OCI-LY7 (cell line): ENCODE measurements at regions not wholly inside any gene's neighbourhood (a gene's known extent, or its start where the extent isn't known, plus 50 kb on each side); places are given as distances from the start of the nearest gene placed in this dataset.

Experiments
- BruUV-seq: library from RNA; stranded (reverse); fragments of 400-500 nt; replicated peaks from 2 replicates; lab custom pipeline; 2021; lab: Mats Ljungman, UMichigan
- CTCF ChIA-PET: fragments of 300-600 bp; sonication (Branson Sonifier 250); formaldehyde crosslinking; loops from one replicate; lab custom pipeline; 2022; ENCODE audit warnings: antibody characterized with exemption; ENCODE audit not compliant: unreplicated experiment; lab: Charles Lee
- POLR2A ChIA-PET: fragments of 300-600 bp; sonication (Branson Sonifier 250); formaldehyde crosslinking; loops from one replicate; lab custom pipeline; 2022; ENCODE audit warnings: antibody characterized with exemption; lab: Charles Lee
- DNase-seq: peaks from one replicate; pipeline ENCODE4 v3.0.0-alpha.2; 2015; ENCODE audit warnings: low spot score
- H2AFZ ChIP-seq: fragments of 200-600 bp; sonication (generic), shearing (Covaris generic); 2 replicates; pipeline ENCODE4 v1.6.1; 2014; ENCODE audit warnings: mild to moderate bottlenecking, antibody characterized with exemption, low read length, moderate library complexity
- H3K27ac ChIP-seq: fragments of 200-600 bp; sonication (generic); 2 replicates; pipeline ENCODE4 v1.5.1; 2014; ENCODE audit warnings: mixed run types, low read depth, mild to moderate bottlenecking, moderate library complexity, low read length, inconsistent platforms; ENCODE audit not compliant: poor library complexity, severe bottlenecking
- H3K36me3 ChIP-seq: fragments of 200-600 bp; sonication (generic); 2 replicates; pipeline ENCODE4 v1.6.1; 2014; ENCODE audit warnings: mild to moderate bottlenecking, antibody characterized with exemption, low read length, moderate library complexity, mixed read lengths; ENCODE audit not compliant: insufficient read depth
- H3K4me1 ChIP-seq: fragments of 200-600 bp; sonication (generic); 2 replicates; pipeline ENCODE4 v1.5.1; 2014; ENCODE audit warnings: mild to moderate bottlenecking, low read length; ENCODE audit not compliant: insufficient read depth, poor library complexity, severe bottlenecking
- H3K4me2 ChIP-seq: fragments of 200-600 bp; sonication (generic); 2 replicates; pipeline ENCODE4 v1.6.1; 2014; ENCODE audit warnings: mild to moderate bottlenecking, low read length
- H3K4me3 ChIP-seq: fragments of 200-600 bp; sonication (generic); 2 replicates; pipeline ENCODE4 v1.5.1; 2014; ENCODE audit warnings: mild to moderate bottlenecking, low read depth, low read length; ENCODE audit not compliant: poor library complexity, severe bottlenecking
- H3K79me2 ChIP-seq: fragments of 200-600 bp; sonication (generic); 2 replicates; pipeline ENCODE4 v1.6.1; 2016; ENCODE audit warnings: low read depth, mild to moderate bottlenecking, low read length, moderate library complexity, mixed read lengths; ENCODE audit not compliant: insufficient read depth
- H3K9me2 ChIP-seq: fragments of 200-600 bp; sonication (generic); 2 replicates; pipeline ENCODE4 v1.6.1; 2016; ENCODE audit warnings: mild to moderate bottlenecking, low read length, mixed read lengths; ENCODE audit not compliant: insufficient read depth
- H3K9me3 ChIP-seq: fragments of 200-600 bp; sonication (generic); 2 replicates; pipeline ENCODE4 v1.6.1; 2014; ENCODE audit warnings: mild to moderate bottlenecking, mixed run types, low read length, mixed read lengths
- H4K20me1 ChIP-seq: fragments of 200-600 bp; sonication (generic); 2 replicates; pipeline ENCODE4 v1.6.1; 2014; ENCODE audit warnings: mild to moderate bottlenecking, antibody characterized with exemption, low read length, moderate library complexity, mixed read lengths; ENCODE audit not compliant: insufficient read depth
- EZH2phosphoT487 ChIP-seq: fragments of 200-600 bp; sonication (generic); IDR thresholded peaks from 2 replicates; pipeline ENCODE4 v1.6.1; 2018; ENCODE audit warnings: low read depth, borderline replicate concordance, mild to moderate bottlenecking, mixed run types, antibody characterized with exemption, low read length, moderate library complexity, mixed read lengths
- intact Hi-C: fragments of 100-400 bp; cut with micrococcal nuclease; formaldehyde crosslinking; loops from one replicate; pipeline ENCODE4 v1.10.0; 2022; ENCODE audit not compliant: unreplicated experiment
- TF ChIP-seq, protein P1 (sequence below): fragments of 200-600 bp; sonication (generic); conservative IDR thresholded peaks from 2 replicates; pipeline ENCODE4 v1.5.1; 2014; ENCODE audit warnings: mild to moderate bottlenecking, antibody characterized with exemption, low read length, moderate library complexity, mixed read lengths

DNA sequence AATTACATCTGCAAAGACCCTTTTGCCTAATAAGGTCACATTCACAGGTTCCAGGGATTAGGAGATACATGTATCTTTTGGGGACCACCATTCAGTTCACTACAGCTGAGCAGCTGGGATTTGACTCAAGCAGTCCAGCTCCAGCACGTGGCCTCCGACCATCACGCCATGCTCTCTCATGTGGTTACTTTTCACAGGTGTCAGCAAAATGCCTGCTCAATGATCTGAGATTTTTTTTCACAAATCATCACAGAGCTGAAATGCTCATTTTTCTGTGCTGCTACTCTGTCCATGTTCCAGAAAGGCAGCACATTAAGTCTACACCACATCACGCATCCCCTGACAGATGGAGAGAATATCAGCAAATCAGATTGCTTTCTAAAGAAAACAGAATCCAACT, 98.5 kb upstream of the RMDN2 start:
- 0 out of 2 replicates have a peak, but pooled peaks cover 2% of the 10 kb centered on the region for H3K9me3 ChIP-seq
- TF ChIP-seq, protein P1, sequence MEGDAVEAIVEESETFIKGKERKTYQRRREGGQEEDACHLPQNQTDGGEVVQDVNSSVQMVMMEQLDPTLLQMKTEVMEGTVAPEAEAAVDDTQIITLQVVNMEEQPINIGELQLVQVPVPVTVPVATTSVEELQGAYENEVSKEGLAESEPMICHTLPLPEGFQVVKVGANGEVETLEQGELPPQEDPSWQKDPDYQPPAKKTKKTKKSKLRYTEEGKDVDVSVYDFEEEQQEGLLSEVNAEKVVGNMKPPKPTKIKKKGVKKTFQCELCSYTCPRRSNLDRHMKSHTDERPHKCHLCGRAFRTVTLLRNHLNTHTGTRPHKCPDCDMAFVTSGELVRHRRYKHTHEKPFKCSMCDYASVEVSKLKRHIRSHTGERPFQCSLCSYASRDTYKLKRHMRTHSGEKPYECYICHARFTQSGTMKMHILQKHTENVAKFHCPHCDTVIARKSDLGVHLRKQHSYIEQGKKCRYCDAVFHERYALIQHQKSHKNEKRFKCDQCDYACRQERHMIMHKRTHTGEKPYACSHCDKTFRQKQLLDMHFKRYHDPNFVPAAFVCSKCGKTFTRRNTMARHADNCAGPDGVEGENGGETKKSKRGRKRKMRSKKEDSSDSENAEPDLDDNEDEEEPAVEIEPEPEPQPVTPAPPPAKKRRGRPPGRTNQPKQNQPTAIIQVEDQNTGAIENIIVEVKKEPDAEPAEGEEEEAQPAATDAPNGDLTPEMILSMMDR: no peak
- no peak for TF ChIP-seq EZH2phosphoT487
- H4K20me1 ChIP-seq: no peaks in the 10 kb centered on the region
- peaks cover 7% of the 10 kb centered on the region for H3K4me1 ChIP-seq
- POLR2A ChIA-PET: interaction anchor here (0.5 to 1.1 kb wide), 3 partner anchors 13 to 453 kb away, joined by 3 read pairs; no protein-coding TSS in a partner anchor
- no peak for DNase-seq
- intact Hi-C loops: no loop called here
- CTCF ChIA-PET: no interaction called here
- no peaks in the 10 kb centered on the region for H3K9me2 ChIP-seq
- no peak overlapping the region for H3K4me3 ChIP-seq
- BruUV-seq: no TSS peak
- no peak overlapping the region for H3K4me2 ChIP-seq
- H3K27ac ChIP-seq: no peak overlapping the region
- H2AFZ ChIP-seq: no peak overlapping the region
- no peaks in the 10 kb centered on the region for H3K79me2 ChIP-seq
- no peaks in the 10 kb centered on the region for H3K36me3 ChIP-seq

DNA sequence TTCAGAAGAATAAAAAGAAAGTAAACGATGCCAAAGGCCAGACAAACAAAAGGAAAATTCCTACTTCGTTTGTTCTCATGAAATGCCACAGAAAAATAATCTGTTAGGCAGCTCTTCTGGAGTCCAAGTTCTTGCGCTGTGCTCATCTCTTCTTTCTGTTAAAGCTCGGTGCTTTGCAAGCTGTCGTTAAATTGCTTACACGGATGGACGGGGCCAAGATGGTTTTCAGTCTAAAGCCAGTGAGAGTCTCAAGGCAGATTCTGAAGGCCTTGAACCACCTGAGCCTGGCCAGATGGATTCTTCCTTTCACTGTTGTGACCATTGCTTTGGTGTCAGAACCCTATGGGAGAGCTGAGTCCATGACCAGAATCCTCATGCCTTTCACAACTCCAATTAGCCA, 97.6 kb upstream of the RMDN2 start:
- ChIA-PET POLR2A (interaction anchor here (1.1 kb wide), 1 partner anchor 12 kb away, joined by 3 read pairs; no protein-coding TSS in a partner anchor), CTCF (no interaction called here)
- no TSS peak for BruUV-seq
- no peaks in the 10 kb centered on the region for H3K9me2 ChIP-seq
- no peak overlapping the region for H3K4me2 ChIP-seq
- no peak overlapping the region for H3K4me3 ChIP-seq
- no peaks in the 10 kb centered on the region for H3K79me2 ChIP-seq
- no peak overlapping the region for H2AFZ ChIP-seq
- no peak for TF ChIP-seq EZH2phosphoT487
- TF ChIP-seq, protein P1: no peak
- no peaks in the 10 kb centered on the region for H3K9me3 ChIP-seq
- H3K4me1 ChIP-seq: peaks cover 6% of the 10 kb centered on the region
- no peaks in the 10 kb centered on the region for H3K36me3 ChIP-seq
- H4K20me1 ChIP-seq: no peaks in the 10 kb centered on the region
- H3K27ac ChIP-seq: no peak overlapping the region
- intact Hi-C loops: no loop called here
- DNase-seq: no peak

DNA sequence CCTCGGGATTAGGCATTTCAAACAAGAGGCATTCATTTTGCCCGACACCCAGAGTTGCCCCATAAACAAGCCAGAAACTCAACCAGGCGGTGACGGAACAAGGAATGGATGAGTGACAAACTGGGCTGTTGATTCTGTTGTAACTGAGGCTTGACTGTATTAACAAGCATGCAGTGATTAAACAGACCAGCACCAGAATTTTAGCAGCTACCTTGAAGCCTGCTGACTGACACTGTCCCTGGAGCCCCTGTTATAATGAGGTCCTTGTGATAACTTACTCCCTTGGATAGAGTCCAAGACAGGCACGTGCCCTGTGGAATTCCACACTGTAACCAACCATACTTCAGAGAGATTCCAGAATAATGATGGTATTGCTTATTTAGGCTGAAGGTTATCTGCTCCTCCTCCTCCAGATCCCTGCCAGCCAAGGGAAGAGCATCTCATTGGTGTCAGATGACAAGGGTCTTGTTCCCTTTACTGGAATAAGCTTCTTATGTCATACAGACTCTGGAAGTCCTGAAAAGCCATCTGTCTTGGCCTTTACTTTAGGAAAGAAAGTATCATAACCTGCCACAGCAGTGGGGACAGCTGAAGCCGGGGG, 97.1 kb upstream of the RMDN2 start:
- H4K20me1 ChIP-seq: no peaks in the 10 kb centered on the region
- BruUV-seq: no TSS peak
- no peaks in the 10 kb centered on the region for H3K36me3 ChIP-seq
- POLR2A ChIA-PET: interaction anchor here (0.6 to 1.1 kb wide), 2 partner anchors 28 to 424 kb away, joined by 4 to 5 read pairs; no protein-coding TSS in a partner anchor
- CTCF ChIA-PET: no interaction called here
- intact Hi-C loops: no loop called here
- no peaks in the 10 kb centered on the region for H3K9me2 ChIP-seq
- no peaks in the 10 kb centered on the region for H3K9me3 ChIP-seq
- H3K4me1 ChIP-seq: peaks cover under 1% of the 10 kb centered on the region
- DNase-seq: no peak
- no peak overlapping the region for H2AFZ ChIP-seq
- no peak overlapping the region for H3K4me2 ChIP-seq
- no peak for TF ChIP-seq EZH2phosphoT487
- TF ChIP-seq, protein P1: no peak
- no peak overlapping the region for H3K27ac ChIP-seq
- no peak overlapping the region for H3K4me3 ChIP-seq
- H3K79me2 ChIP-seq: no peaks in the 10 kb centered on the region
